ENCODE measurements at regions not wholly inside any gene's neighbourhood (a gene's known extent, or its start where the extent isn't known, plus 50 kb on each side); places are given as distances from the start of the nearest gene placed in this dataset.
"Not testable (repeated sequence)": the region's sequence is repeated elsewhere in the genome, so short reads cannot be mapped to it uniquely, and the experiment has no call there.

DNA sequence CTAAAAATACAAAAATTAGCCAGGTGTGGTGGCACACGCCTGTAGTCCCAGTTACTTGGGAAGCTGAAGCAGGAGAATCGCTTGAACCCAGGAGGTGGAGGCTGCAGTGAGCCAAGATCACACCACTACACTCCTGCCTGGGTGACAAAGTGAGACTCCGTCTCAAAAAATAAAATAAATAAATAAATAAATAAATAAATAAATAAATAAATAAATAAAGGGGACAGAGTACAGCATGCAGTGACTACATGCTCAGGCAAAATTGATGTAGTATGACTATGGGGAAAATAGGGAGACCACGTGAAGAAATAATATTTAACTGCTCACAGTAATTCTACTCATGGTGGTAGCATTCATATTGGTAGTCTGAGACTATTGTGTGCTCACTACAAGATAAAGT lies 117.7 kb upstream of the RREB1 start:
- not testable (repeated sequence) for TF ChIP-seq POLR2A, CTCF (IDR thresholded peaks at IDR 0.05)

All from uterus (tissue), 2 donors.